ENCODE measurements at regions not wholly inside any gene's neighbourhood (a gene's known extent, or its start where the extent isn't known, plus 50 kb on each side); places are given as distances from the start of the nearest gene placed in this dataset.

DNA sequence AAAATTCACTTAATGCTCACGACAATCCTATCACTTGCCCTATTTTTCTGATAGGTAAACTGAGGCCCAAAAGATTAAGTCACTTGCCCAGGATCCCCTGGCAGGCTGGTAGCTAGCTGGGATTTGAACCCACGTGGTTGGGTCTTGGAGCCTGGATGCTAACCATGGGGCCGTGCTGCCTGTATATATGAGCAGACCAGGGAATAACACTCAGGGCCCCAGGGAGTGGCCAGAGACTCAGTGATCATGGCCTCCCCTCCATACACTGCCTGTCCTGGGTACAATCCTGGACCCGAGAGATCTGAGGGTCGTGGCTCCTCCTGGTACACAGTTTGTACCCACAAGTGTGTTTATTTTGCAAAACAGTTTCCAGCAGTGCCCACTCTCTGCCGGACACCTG lies 116.9 kb upstream of the PTPN1 start:
- H3K27me3 ChIP-seq: no peaks in the 10 kb centered on the region
- H3K27ac ChIP-seq: no peak overlapping the region
- peaks cover 8% of the 10 kb centered on the region for H3K4me1 ChIP-seq
- H3K36me3 ChIP-seq: no peaks in the 10 kb centered on the region
- intact Hi-C loops (cut with DNase I): no loop called here
- TF ChIP-seq, protein P1, sequence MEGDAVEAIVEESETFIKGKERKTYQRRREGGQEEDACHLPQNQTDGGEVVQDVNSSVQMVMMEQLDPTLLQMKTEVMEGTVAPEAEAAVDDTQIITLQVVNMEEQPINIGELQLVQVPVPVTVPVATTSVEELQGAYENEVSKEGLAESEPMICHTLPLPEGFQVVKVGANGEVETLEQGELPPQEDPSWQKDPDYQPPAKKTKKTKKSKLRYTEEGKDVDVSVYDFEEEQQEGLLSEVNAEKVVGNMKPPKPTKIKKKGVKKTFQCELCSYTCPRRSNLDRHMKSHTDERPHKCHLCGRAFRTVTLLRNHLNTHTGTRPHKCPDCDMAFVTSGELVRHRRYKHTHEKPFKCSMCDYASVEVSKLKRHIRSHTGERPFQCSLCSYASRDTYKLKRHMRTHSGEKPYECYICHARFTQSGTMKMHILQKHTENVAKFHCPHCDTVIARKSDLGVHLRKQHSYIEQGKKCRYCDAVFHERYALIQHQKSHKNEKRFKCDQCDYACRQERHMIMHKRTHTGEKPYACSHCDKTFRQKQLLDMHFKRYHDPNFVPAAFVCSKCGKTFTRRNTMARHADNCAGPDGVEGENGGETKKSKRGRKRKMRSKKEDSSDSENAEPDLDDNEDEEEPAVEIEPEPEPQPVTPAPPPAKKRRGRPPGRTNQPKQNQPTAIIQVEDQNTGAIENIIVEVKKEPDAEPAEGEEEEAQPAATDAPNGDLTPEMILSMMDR (IDR thresholded peaks at IDR 0.05): no peak
- no peak for TF ChIP-seq POLR2AphosphoS5 (IDR thresholded peaks at IDR 0.05; ENCODE audit: insufficient read depth in 1 of 2, low read depth in 1 of 2)
- no peak for TF ChIP-seq POLR2A (IDR thresholded peaks at IDR 0.05)
- DNase-seq (ENCODE audit: extremely low spot score in 2 of 2): no peak
- H3K4me3 ChIP-seq: no peak overlapping the region
- no peaks in the 10 kb centered on the region for H3K9me3 ChIP-seq

DNA sequence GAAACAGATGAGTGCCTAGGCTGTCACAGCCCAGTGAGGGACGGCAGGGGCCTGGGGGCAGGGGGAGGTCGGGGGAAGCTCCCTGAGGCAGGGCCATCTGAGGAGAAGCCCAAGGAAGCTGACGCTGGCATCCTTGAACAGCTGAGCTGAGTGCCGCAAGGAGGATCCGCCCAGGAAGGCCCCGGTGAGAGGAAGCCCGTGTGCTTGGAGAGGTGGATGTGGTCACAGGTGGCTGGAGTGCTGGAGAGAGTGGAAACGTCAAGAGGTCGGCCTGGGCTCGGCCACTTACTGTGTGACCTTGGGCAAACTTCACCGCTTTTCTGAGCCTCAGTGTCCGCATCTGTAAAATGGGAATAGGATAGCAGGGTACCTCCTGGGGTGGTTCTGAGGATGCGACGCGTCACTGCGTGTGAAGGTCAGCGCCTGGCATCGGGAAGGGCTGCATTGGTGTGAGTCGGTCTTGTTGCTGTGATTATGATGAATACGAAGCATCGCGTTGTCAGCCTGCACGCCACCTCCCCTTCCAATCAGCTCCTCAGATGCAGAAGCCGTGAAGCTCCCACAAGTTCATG lies 116.1 kb upstream of the PTPN1 start:
- H3K9me3 ChIP-seq: no peaks in the 10 kb centered on the region
- TF ChIP-seq POLR2AphosphoS5 (IDR thresholded peaks at IDR 0.05; ENCODE audit: insufficient read depth in 1 of 2, low read depth in 1 of 2) (no peak), POLR2A (IDR thresholded peaks at IDR 0.05) (no peak)
- TF ChIP-seq, protein P1 (IDR thresholded peaks at IDR 0.05): no peak
- intact Hi-C loops (cut with DNase I): no loop called here
- DNase-seq (ENCODE audit: extremely low spot score in 2 of 2): no peak
- no peaks in the 10 kb centered on the region for H3K27me3 ChIP-seq
- H3K4me3 ChIP-seq: no peak overlapping the region
- peaks cover 15% of the 10 kb centered on the region for H3K4me1 ChIP-seq
- no peaks in the 10 kb centered on the region for H3K36me3 ChIP-seq
- H3K27ac ChIP-seq: peak overlapping the region; percentile 48

DNA sequence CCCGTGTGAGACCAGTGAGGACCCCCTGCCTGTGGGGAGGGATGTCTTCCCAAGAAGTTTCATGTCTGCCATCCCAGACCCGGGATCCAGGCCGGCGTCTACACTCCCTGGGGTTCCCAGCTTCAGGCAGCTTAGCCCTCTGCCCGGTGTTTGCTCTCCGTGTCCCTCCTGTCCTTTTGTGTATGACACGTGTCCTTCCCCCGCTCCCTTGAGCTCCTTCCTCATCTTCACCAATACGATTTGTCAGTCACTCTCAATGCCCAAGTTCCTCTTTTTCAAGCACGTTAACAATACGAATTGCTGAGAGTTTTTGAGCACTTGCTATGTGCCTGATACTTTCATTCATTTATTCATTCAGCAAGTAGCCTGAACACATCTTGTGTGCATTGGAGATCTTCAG lies 115.6 kb upstream of the PTPN1 start:
- Histone ChIP-seq H3K9me3 (no peaks in the 10 kb centered on the region), H3K36me3 (no peaks in the 10 kb centered on the region), H3K27me3 (no peaks in the 10 kb centered on the region), H3K4me1 (peaks cover 18% of the 10 kb centered on the region), H3K27ac (peak overlapping the region; percentile 48), H3K4me3 (no peak overlapping the region)
- intact Hi-C loops (cut with DNase I): no loop called here
- TF ChIP-seq POLR2A (IDR thresholded peaks at IDR 0.05) (no peak), POLR2AphosphoS5 (IDR thresholded peaks at IDR 0.05; ENCODE audit: insufficient read depth in 1 of 2, low read depth in 1 of 2) (no peak)
- TF ChIP-seq, protein P1 (IDR thresholded peaks at IDR 0.05): no peak
- DNase-seq (ENCODE audit: extremely low spot score in 2 of 2): no peak

DNA sequence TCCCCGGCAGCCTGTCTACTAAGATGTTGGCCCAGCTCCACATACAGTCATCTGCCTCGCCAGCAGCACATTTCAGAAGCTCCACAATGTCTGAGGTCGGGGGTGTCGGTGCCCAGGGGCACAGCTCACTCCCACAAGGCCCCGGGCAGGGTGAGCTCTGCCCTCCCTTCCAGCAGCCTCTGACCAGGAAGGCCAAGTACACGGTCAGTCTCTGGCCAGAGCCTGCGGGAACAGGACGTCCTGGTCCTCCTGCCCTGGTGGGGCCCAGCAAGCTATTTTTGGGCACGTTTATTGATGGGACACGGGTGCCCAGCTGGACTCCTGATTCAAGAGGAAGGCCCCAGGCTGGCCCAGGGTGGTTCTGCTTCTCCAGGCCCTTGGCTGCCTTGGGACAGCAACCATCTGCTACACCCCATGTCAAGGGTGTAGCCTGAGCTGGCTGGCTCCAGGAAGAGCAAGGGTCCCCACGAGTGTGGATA lies 114.9 kb upstream of the PTPN1 start:
- Histone ChIP-seq H3K9me3 (no peaks in the 10 kb centered on the region), H3K4me1 (peaks cover 20% of the 10 kb centered on the region), H3K27me3 (no peaks in the 10 kb centered on the region), H3K4me3 (no peak overlapping the region), H3K27ac (peak overlapping the region; percentile 48), H3K36me3 (no peaks in the 10 kb centered on the region)
- intact Hi-C loops (cut with DNase I): no loop called here
- no peak for DNase-seq (ENCODE audit: extremely low spot score in 2 of 2)
- TF ChIP-seq POLR2A (IDR thresholded peaks at IDR 0.05) (no peak), POLR2AphosphoS5 (IDR thresholded peaks at IDR 0.05; ENCODE audit: insufficient read depth in 1 of 2, low read depth in 1 of 2) (peak; percentile 83 to 96)
- TF ChIP-seq, protein P1 (IDR thresholded peaks at IDR 0.05): no peak

DNA sequence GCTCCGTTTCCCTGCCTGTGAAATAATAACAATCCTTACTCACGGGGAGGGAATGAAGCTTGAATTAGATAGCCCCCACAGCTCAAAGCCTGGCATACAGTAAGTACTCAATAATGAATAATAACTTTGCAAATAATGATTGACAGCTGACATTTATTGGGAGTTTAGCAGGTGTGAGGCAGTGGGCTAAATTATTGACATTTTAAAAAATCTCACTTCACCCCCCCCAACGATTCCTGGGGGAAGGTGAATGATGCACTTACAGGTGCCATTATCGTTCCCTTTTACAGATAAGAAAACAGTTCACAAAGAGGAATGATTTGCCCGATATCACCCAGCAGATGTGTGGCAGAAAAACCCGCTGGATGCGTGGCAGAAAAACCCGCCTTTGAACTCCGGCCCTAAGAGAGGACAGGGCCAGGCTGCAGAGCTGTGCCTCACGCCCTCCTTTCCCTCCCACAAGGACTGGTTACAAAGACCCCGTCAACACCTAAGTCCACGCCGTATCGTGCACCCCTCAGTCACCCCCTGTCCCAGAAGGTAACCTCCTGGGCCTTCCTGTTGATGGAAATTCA lies 114.2 kb upstream of the PTPN1 start:
- no peaks in the 10 kb centered on the region for H3K27me3 ChIP-seq
- H3K4me1 ChIP-seq: peaks cover 23% of the 10 kb centered on the region
- TF ChIP-seq, protein P1 (IDR thresholded peaks at IDR 0.05): no peak
- no peak for TF ChIP-seq POLR2AphosphoS5 (IDR thresholded peaks at IDR 0.05; ENCODE audit: insufficient read depth in 1 of 2, low read depth in 1 of 2)
- no peak for TF ChIP-seq POLR2A (IDR thresholded peaks at IDR 0.05)
- no peaks in the 10 kb centered on the region for H3K36me3 ChIP-seq
- intact Hi-C loops (cut with DNase I): no loop called here
- H3K27ac ChIP-seq: peak overlapping the region; percentile 48
- no peaks in the 10 kb centered on the region for H3K9me3 ChIP-seq
- no peak overlapping the region for H3K4me3 ChIP-seq
- DNase-seq (ENCODE audit: extremely low spot score in 2 of 2): no peak
